Fibroblast of lung (primary cell): ENCODE measurements at regions not wholly inside any gene's neighbourhood (a gene's known extent, or its start where the extent isn't known, plus 50 kb on each side); places are given as distances from the start of the nearest gene placed in this dataset.

ENCODE experiments used
- DNase-seq, 2 donors: peaks; one replicate each; pipeline versions ENCODE4 v3.0.0 to v3.0.0-alpha.2; 2010; ENCODE audit warnings: low read depth in 2 of 2
- H2AFZ ChIP-seq: 2 replicates; pipeline ENCODE4 v1.5.1; 2012; ENCODE audit warnings: low read length, control low read depth, inconsistent platforms
- H3K27ac ChIP-seq: 2 replicates; pipeline ENCODE4 v1.5.1; 2011; ENCODE audit warnings: low read length, control low read depth; ENCODE audit not compliant: insufficient read depth
- H3K27me3 ChIP-seq: 2 replicates; pipeline ENCODE4 v1.5.1; 2011; ENCODE audit warnings: mild to moderate bottlenecking, low read length; ENCODE audit not compliant: control insufficient read depth, insufficient read depth
- H3K36me3 ChIP-seq: 2 replicates; pipeline ENCODE4 v1.5.1; 2011; ENCODE audit warnings: low read length; ENCODE audit not compliant: control insufficient read depth, insufficient read depth
- H3K4me1 ChIP-seq: 2 replicates; pipeline ENCODE4 v1.5.1; 2011; ENCODE audit warnings: low read length; ENCODE audit not compliant: control insufficient read depth, insufficient read depth; ENCODE audit errors: extremely low read depth
- H3K4me2 ChIP-seq: 2 replicates; pipeline ENCODE4 v1.5.1; 2011; ENCODE audit warnings: low read length, control low read depth; ENCODE audit not compliant: insufficient read depth; ENCODE audit errors: extremely low read depth
- H3K4me3 ChIP-seq, 4 experiments: fragments of 200-600 bp in 1 of 4; sonication (generic) in 1 of 4; replicated peaks in 1 of 4; 2 replicates each; pipeline ENCODE4 v1.5.1; 2011 to 2016; ENCODE audit warnings: low read length in 4 of 4, low read depth in 3 of 4, mild to moderate bottlenecking in 3 of 4, control low read depth in 2 of 4, inconsistent platforms in 1 of 4, mixed read lengths in 1 of 4; ENCODE audit not compliant: insufficient read depth in 1 of 4; ENCODE audit errors: control extremely low read depth in 1 of 4
- H3K79me2 ChIP-seq: 2 replicates; pipeline ENCODE4 v1.5.1; 2012; ENCODE audit warnings: mild to moderate bottlenecking, low read length, inconsistent platforms; ENCODE audit not compliant: control insufficient read depth, insufficient read depth
- H3K9ac ChIP-seq: 2 replicates; pipeline ENCODE4 v1.5.1; 2011; ENCODE audit warnings: mild to moderate bottlenecking, low read length, control low read depth; ENCODE audit not compliant: insufficient read depth
- H3K9me3 ChIP-seq: 2 replicates; pipeline ENCODE4 v1.5.1; 2012; ENCODE audit warnings: low read depth, low read length; ENCODE audit not compliant: control insufficient read depth, insufficient read depth
- H4K20me1 ChIP-seq: 2 replicates; pipeline ENCODE4 v1.5.1; 2011; ENCODE audit warnings: low read length; ENCODE audit not compliant: control insufficient read depth, insufficient read depth; ENCODE audit errors: extremely low read depth
- EZH2 ChIP-seq: IDR thresholded peaks from 2 replicates; pipeline ENCODE4 v1.5.1; 2012; ENCODE audit warnings: low read length, control low read depth, mild to moderate bottlenecking; ENCODE audit errors: missing control alignments
- TF ChIP-seq, protein P1 (sequence below), 2 donors: IDR thresholded peaks in 1 of 2; conservative IDR thresholded peaks in 1 of 2; 1 replicate in 1 of 2; 2 replicates in 1 of 2; pipeline ENCODE4 v1.5.1; 2011 to 2012; ENCODE audit warnings: low read length in 2 of 2, control low read depth in 1 of 2, inconsistent platforms in 1 of 2, low read depth in 1 of 2, mild to moderate bottlenecking in 1 of 2

DNA sequence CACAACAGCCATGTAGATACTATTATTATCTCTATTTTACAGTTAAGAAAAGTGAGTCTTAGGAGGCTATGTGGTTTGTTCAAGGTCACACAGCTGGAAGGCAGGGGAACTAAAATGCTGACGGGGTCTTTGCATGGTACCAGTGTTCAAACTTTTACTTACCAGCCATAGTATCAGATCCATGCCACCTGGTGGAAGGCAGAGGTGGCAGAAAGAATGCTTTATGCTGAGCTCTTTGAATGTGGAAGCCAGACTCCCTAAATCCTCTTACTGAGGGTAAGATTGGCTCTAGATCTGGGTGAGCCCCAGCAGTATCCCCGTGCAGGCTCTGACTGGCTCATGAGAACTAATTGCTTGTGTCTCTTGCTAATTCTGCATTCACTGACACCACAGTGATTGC lies 54.3 kb upstream of the NAV2 start:
- peaks cover 4% of the 10 kb centered on the region for H3K4me1 ChIP-seq
- H3K27me3 ChIP-seq = no peaks in the 10 kb centered on the region
- H3K9ac ChIP-seq = no peak overlapping the region
- no peak overlapping the region for H3K4me2 ChIP-seq
- H3K9me3 ChIP-seq = no peaks in the 10 kb centered on the region
- no peak for DNase-seq
- no peak for TF ChIP-seq EZH2
- TF ChIP-seq, protein P1, sequence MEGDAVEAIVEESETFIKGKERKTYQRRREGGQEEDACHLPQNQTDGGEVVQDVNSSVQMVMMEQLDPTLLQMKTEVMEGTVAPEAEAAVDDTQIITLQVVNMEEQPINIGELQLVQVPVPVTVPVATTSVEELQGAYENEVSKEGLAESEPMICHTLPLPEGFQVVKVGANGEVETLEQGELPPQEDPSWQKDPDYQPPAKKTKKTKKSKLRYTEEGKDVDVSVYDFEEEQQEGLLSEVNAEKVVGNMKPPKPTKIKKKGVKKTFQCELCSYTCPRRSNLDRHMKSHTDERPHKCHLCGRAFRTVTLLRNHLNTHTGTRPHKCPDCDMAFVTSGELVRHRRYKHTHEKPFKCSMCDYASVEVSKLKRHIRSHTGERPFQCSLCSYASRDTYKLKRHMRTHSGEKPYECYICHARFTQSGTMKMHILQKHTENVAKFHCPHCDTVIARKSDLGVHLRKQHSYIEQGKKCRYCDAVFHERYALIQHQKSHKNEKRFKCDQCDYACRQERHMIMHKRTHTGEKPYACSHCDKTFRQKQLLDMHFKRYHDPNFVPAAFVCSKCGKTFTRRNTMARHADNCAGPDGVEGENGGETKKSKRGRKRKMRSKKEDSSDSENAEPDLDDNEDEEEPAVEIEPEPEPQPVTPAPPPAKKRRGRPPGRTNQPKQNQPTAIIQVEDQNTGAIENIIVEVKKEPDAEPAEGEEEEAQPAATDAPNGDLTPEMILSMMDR (conservative IDR thresholded peaks at IDR 0.05 in 1 of 2, IDR thresholded peaks at IDR 0.05 in 1 of 2; ENCODE audit: low read depth in 1 of 2, low read length in 2 of 2) = peak; percentile 15 to 23
- no peak overlapping the region for H2AFZ ChIP-seq
- H3K27ac ChIP-seq = no peak overlapping the region
- H3K36me3 ChIP-seq = no peaks in the 10 kb centered on the region
- H3K4me3 ChIP-seq = no peak overlapping the region
- no peaks in the 10 kb centered on the region for H4K20me1 ChIP-seq
- no peaks in the 10 kb centered on the region for H3K79me2 ChIP-seq

DNA sequence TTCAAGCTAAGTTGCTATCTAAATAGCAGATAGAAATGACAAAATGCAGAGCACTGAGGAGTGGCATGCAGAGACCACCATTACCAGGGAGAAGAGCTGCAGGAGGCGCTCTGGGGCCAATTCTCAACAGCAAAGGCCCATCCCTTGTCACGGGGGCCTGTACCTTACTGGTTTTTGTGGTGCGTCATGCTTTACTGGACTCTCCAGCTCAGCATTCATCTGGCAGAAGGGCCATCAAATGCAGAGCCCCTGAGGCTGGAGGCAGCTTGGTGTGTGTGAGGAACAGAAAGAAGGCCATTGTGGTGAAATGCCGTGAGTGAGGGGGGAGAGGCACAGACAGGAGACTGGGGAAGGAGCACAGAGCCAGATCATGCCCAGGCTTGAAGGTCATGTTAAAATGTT lies 56.5 kb upstream of the NAV2 start:
- no peak for DNase-seq
- no peak overlapping the region for H3K4me2 ChIP-seq
- no peaks in the 10 kb centered on the region for H3K9me3 ChIP-seq
- H4K20me1 ChIP-seq = no peaks in the 10 kb centered on the region
- no peak for TF ChIP-seq EZH2
- TF ChIP-seq, protein P1 (conservative IDR thresholded peaks at IDR 0.05 in 1 of 2, IDR thresholded peaks at IDR 0.05 in 1 of 2; ENCODE audit: low read depth in 1 of 2, low read length in 2 of 2) = no peak
- no peaks in the 10 kb centered on the region for H3K79me2 ChIP-seq
- no peak overlapping the region for H3K9ac ChIP-seq
- H3K36me3 ChIP-seq = no peaks in the 10 kb centered on the region
- no peak overlapping the region for H2AFZ ChIP-seq
- no peaks in the 10 kb centered on the region for H3K27me3 ChIP-seq
- H3K27ac ChIP-seq = no peak overlapping the region
- H3K4me1 ChIP-seq = peaks cover 4% of the 10 kb centered on the region
- no peak overlapping the region for H3K4me3 ChIP-seq

DNA sequence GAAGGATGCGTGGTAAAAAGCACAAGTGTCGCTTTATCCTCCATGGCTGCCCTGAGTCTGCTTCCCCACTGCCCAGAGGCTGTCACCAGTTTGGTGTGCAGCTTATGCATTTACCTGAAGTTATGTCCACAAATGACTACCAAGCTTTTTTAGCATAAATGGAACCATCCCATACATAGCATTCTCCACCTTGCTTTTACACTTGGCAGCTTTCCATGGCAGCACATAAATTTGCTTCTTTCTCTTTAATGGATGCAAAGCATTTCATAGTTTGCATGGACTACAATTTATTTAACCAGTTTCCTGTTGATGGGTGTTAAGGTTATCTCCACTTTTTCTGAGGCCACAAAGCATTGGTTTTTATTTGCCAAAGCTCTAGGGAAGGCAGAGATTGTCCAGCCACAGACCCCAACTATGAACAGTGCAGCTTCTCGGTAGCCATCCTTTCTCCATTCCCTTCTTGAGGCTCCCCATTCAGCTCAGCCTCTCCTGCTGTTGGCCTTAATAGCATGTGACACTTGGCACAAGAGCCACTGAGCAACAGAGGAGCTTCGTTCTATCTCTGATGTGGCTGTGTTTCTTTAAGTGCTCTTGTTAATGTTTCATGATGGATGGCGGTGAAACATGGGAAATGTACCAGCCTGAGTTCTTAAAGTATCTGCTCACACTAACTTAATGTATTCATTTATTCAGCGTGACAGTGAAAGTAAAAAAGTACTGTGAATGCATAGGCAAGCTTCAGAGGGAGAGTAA lies 59.8 kb upstream of the NAV2 start:
- Histone ChIP-seq H3K4me2 (no peak overlapping the region), H3K27me3 (no peaks in the 10 kb centered on the region), H3K27ac (no peak overlapping the region), H2AFZ (no peak overlapping the region), H3K36me3 (no peaks in the 10 kb centered on the region), H3K4me1 (no peaks in the 10 kb centered on the region), H3K79me2 (no peaks in the 10 kb centered on the region), H3K4me3 (no peak overlapping the region), H3K9me3 (no peaks in the 10 kb centered on the region), H3K9ac (no peak overlapping the region), H4K20me1 (no peaks in the 10 kb centered on the region)
- DNase-seq = no peak
- TF ChIP-seq EZH2 = no peak
- TF ChIP-seq, protein P1 (conservative IDR thresholded peaks at IDR 0.05 in 1 of 2, IDR thresholded peaks at IDR 0.05 in 1 of 2; ENCODE audit: low read depth in 1 of 2, low read length in 2 of 2) = no peak
